ENCODE measurements at regions not wholly inside any gene's neighbourhood (a gene's known extent, or its start where the extent isn't known, plus 50 kb on each side); places are given as distances from the start of the nearest gene placed in this dataset.
"Not testable (repeated sequence)": the region's sequence is repeated elsewhere in the genome, so short reads cannot be mapped to it uniquely, and the experiment has no call there.

GRCh38 chr10:33673839-33674415 is 339.5 kb upstream of the NRP1 start:
- DNase-seq (ENCODE audit: low read depth in 4 of 4, low spot score in 2 of 4) = no peak

- no peak for DNase-seq (ENCODE audit: low read depth in 4 of 4, low spot score in 2 of 4)
These were observed 335.4 kb upstream of the NRP1 start for GRCh38 chr10:33669904-33670303.

GRCh38 chr10:33666686-33667480 is 332.4 kb upstream of the NRP1 start:
- DNase-seq (ENCODE audit: low read depth in 4 of 4, low spot score in 2 of 4) = no peak

GRCh38 chr10:33665501-33665900 is 331.0 kb upstream of the NRP1 start:
- no peak for DNase-seq (ENCODE audit: low read depth in 4 of 4, low spot score in 2 of 4)

GRCh38 chr10:33664070-33664469 is 329.6 kb upstream of the NRP1 start:
- no peak for DNase-seq (ENCODE audit: low read depth in 4 of 4, low spot score in 2 of 4)

GRCh38 chr10:33661580-33662336 is 327.3 kb upstream of the NRP1 start:
- DNase-seq (ENCODE audit: low read depth in 4 of 4, low spot score in 2 of 4) = no peak

GRCh38 chr10:33660329-33660728 is 325.9 kb upstream of the NRP1 start:
- DNase-seq (ENCODE audit: low read depth in 4 of 4, low spot score in 2 of 4) = no peak

- DNase-seq (ENCODE audit: low read depth in 4 of 4, low spot score in 2 of 4) = no peak
These were observed 323.4 kb upstream of the NRP1 start for GRCh38 chr10:33657913-33658312.

- no peak for DNase-seq (ENCODE audit: low read depth in 4 of 4, low spot score in 2 of 4)
These were observed 322.9 kb upstream of the NRP1 start for GRCh38 chr10:33657154-33657908.

GRCh38 chr10:33655921-33656320 is 321.5 kb upstream of the NRP1 start:
- no peak for DNase-seq (ENCODE audit: low read depth in 4 of 4, low spot score in 2 of 4)

- DNase-seq (ENCODE audit: low read depth in 4 of 4, low spot score in 2 of 4) = no peak
These were observed 320.8 kb upstream of the NRP1 start for GRCh38 chr10:33655165-33655815.

GRCh38 chr10:33653584-33654367 is 319.3 kb upstream of the NRP1 start:
- DNase-seq (ENCODE audit: low read depth in 4 of 4, low spot score in 2 of 4) = no peak

- no peak for DNase-seq (ENCODE audit: low read depth in 4 of 4, low spot score in 2 of 4)
These were observed 318.4 kb upstream of the NRP1 start for GRCh38 chr10:33652870-33653269.

- DNase-seq (ENCODE audit: low read depth in 4 of 4, low spot score in 2 of 4) = not testable (repeated sequence)
These were observed 315.7 kb upstream of the NRP1 start for GRCh38 chr10:33650131-33650530.

GRCh38 chr10:33643042-33643441 is 308.6 kb upstream of the NRP1 start:
- DNase-seq (ENCODE audit: low read depth in 4 of 4, low spot score in 2 of 4) = no peak

GRCh38 chr10:33638891-33639290 is 304.4 kb upstream of the NRP1 start:
- DNase-seq (ENCODE audit: low read depth in 4 of 4, low spot score in 2 of 4) = no peak

GRCh38 chr10:33638374-33638773 is 303.9 kb upstream of the NRP1 start:
- no peak for DNase-seq (ENCODE audit: low read depth in 4 of 4, low spot score in 2 of 4)

- DNase-seq (ENCODE audit: low read depth in 4 of 4, low spot score in 2 of 4) = no peak
These were observed 301.6 kb upstream of the NRP1 start for GRCh38 chr10:33635967-33636515.

GRCh38 chr10:33632432-33632831 is 298.0 kb upstream of the NRP1 start:
- no peak for DNase-seq (ENCODE audit: low read depth in 4 of 4, low spot score in 2 of 4)

Measured in left renal cortex interstitium (tissue), 4 donors.